Liver (tissue), 3 donors: ENCODE measurements at regions not wholly inside any gene's neighbourhood (a gene's known extent, or its start where the extent isn't known, plus 50 kb on each side); places are given as distances from the start of the nearest gene placed in this dataset.

Experiments used
- EGR1 ChIP-seq, 2 donors: IDR thresholded peaks; 2 replicates each; pipeline ENCODE4 v1.6.1; 2016 to 2018; ENCODE audit warnings: antibody characterized with exemption in 2 of 2, low read depth in 2 of 2
- REST ChIP-seq: IDR thresholded peaks from 2 replicates; pipeline ENCODE4 v1.6.1; 2016; ENCODE audit warnings: antibody characterized with exemption, mild to moderate bottlenecking
- YY1 ChIP-seq: IDR thresholded peaks from 2 replicates; pipeline ENCODE4 v1.6.1; 2016; ENCODE audit warnings: antibody characterized with exemption, mild to moderate bottlenecking
- TF ChIP-seq, protein P1 (sequence below): fragments of 150-350 bp; IDR thresholded peaks from 2 replicates; pipeline ENCODE4 v1.5.1; 2017; ENCODE audit warnings: improper control_type of control experiment, low read depth, low read length; ENCODE audit not compliant: missing input control
- donor health status: healthy.
- donor health status: healthy.

DNA sequence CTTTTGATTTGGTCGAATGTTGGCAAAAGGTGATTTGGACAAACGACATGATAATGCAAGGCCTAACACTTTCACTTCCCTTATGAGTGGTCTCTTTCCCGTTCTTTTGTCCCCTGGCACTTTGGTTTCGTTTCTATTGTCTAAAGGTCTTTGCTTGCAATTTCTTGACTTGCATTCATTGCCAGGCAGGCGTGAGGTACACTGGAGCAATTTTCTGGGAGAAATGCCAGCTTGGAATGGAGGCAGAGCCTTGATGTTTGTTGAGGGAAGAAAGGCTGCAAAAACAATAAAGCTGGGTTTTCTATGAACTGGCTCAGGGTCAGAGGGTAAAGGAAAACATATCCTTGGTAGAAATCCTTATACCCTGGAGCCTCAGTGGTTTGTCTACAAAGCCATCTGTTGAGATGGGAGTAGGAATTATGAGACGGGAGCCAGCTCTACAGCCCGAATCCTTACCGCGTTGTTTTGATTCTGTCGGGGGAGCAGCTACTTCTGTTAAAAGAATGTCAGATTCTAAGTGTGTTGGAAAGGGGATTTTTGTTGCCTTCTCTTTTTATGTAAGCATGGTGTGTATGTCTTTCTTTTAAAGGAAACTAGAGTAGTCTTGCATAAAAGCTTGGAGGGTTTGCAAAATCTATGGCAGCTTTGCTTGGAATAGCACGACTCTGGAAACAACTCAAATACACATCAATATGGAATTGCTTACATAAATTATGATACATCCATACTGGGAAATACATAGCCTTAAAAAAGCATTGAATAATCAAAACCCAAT is 158.9 kb downstream of the RMI1 start:
- TF ChIP-seq EGR1 (IDR thresholded peaks at IDR 0.05; ENCODE audit: low read depth in 2 of 2) (no peak), YY1 (no peak), REST (no peak)
- TF ChIP-seq, protein P1, sequence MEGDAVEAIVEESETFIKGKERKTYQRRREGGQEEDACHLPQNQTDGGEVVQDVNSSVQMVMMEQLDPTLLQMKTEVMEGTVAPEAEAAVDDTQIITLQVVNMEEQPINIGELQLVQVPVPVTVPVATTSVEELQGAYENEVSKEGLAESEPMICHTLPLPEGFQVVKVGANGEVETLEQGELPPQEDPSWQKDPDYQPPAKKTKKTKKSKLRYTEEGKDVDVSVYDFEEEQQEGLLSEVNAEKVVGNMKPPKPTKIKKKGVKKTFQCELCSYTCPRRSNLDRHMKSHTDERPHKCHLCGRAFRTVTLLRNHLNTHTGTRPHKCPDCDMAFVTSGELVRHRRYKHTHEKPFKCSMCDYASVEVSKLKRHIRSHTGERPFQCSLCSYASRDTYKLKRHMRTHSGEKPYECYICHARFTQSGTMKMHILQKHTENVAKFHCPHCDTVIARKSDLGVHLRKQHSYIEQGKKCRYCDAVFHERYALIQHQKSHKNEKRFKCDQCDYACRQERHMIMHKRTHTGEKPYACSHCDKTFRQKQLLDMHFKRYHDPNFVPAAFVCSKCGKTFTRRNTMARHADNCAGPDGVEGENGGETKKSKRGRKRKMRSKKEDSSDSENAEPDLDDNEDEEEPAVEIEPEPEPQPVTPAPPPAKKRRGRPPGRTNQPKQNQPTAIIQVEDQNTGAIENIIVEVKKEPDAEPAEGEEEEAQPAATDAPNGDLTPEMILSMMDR, result no peak
